Keratinocyte (primary cell): ENCODE measurements at regions not wholly inside any gene's neighbourhood (a gene's known extent, or its start where the extent isn't known, plus 50 kb on each side); places are given as distances from the start of the nearest gene placed in this dataset.

Experiments used
- DNase-seq: peaks from one replicate; pipeline ENCODE4 v3.0.0-alpha.2; 2011; ENCODE audit warnings: low read depth, missing footprints, low spot score
- FAIRE-seq: peaks from 2 replicates; lab custom pipeline; 2011; peaks lifted over from hg19 to GRCh38; lab: Jason Lieb, UNC
- H2AFZ ChIP-seq: 2 replicates; pipeline ENCODE4 v1.6.0; 2012; ENCODE audit warnings: low read length, control low read depth, inconsistent platforms; ENCODE audit not compliant: control insufficient read depth
- H3K27ac ChIP-seq: 2 replicates; pipeline ENCODE4 v1.5.1; 2011; ENCODE audit warnings: low read length; ENCODE audit not compliant: control insufficient read depth, insufficient read depth
- H3K27me3 ChIP-seq: 3 replicates; pipeline ENCODE4 v1.6.0; 2011; ENCODE audit warnings: low read length; ENCODE audit not compliant: control insufficient read depth, insufficient read depth; ENCODE audit errors: extremely low read depth
- H3K36me3 ChIP-seq, 2 experiments: 2 replicates in 1 of 2; 3 replicates in 1 of 2; pipeline ENCODE4 v1.5.1; 2011; ENCODE audit warnings: low read length in 2 of 2, mild to moderate bottlenecking in 1 of 2; ENCODE audit not compliant: control insufficient read depth in 2 of 2, insufficient read depth in 2 of 2; ENCODE audit errors: extremely low read depth in 1 of 2
- H3K4me1 ChIP-seq: 3 replicates; pipeline ENCODE4 v1.5.1; 2011; ENCODE audit warnings: low read length; ENCODE audit not compliant: control insufficient read depth, insufficient read depth; ENCODE audit errors: extremely low read depth
- H3K4me2 ChIP-seq: 3 replicates; pipeline ENCODE4 v1.6.0; 2011; ENCODE audit warnings: low read depth, low read length; ENCODE audit not compliant: control insufficient read depth, insufficient read depth; ENCODE audit errors: extremely low read depth
- H3K4me3 ChIP-seq, 3 experiments: fragments of 200-600 bp in 1 of 3; sonication (generic) in 1 of 3; 2 replicates in 2 of 3; 3 replicates in 1 of 3; pipeline ENCODE4 v1.5.1; 2011 to 2016; ENCODE audit warnings: low read length in 3 of 3, mild to moderate bottlenecking in 3 of 3, control low read depth in 2 of 3, inconsistent platforms in 1 of 3, low read depth in 1 of 3, mixed read lengths in 1 of 3, mixed run types in 1 of 3, moderate library complexity in 1 of 3; ENCODE audit not compliant: control insufficient read depth in 2 of 3, insufficient read depth in 2 of 3; ENCODE audit errors: extremely low read depth in 1 of 3
- H3K79me2 ChIP-seq: 2 replicates; pipeline ENCODE4 v1.6.0; 2012; ENCODE audit warnings: low read length; ENCODE audit not compliant: control insufficient read depth, insufficient read depth
- H3K9ac ChIP-seq: 3 replicates; pipeline ENCODE4 v1.6.0; 2011; ENCODE audit warnings: low read length; ENCODE audit not compliant: control insufficient read depth, insufficient read depth; ENCODE audit errors: extremely low read depth
- H3K9me1 ChIP-seq: 3 replicates; pipeline ENCODE4 v1.6.0; 2011; ENCODE audit warnings: low read length; ENCODE audit not compliant: control insufficient read depth, insufficient read depth; ENCODE audit errors: extremely low read depth
- H3K9me3 ChIP-seq: 2 replicates; pipeline ENCODE4 v1.5.1; 2012; ENCODE audit warnings: low read depth, low read length; ENCODE audit not compliant: control insufficient read depth
- H4K20me1 ChIP-seq: 3 replicates; pipeline ENCODE4 v1.6.0; 2011; ENCODE audit warnings: low read length; ENCODE audit not compliant: control insufficient read depth, insufficient read depth; ENCODE audit errors: extremely low read depth
- CTCF ChIP-seq, 3 experiments: IDR thresholded peaks in 1 of 3; conservative IDR thresholded peaks in 1 of 3; optimal IDR thresholded peaks in 1 of 3; 2 replicates in 2 of 3; 3 replicates in 1 of 3; pipeline versions ENCODE3 to v1.5.1; 2011; ENCODE audit warnings: low read length in 3 of 3, mild to moderate bottlenecking in 3 of 3, moderate library complexity in 2 of 3, control low read depth in 1 of 3, inconsistent platforms in 1 of 3; ENCODE audit not compliant: insufficient read depth in 2 of 3; ENCODE audit errors: extremely low read depth in 1 of 3
- EZH2 ChIP-seq: IDR thresholded peaks from one replicate; pipeline ENCODE4 v1.6.1; 2012; ENCODE audit warnings: inconsistent platforms, mild to moderate bottlenecking, low read length, moderate library complexity
- dilution Hi-C: fragments of 300-500 bp; cut with MboI; formaldehyde crosslinking; loops from one replicate; pipeline ENCODE4 v1.7.0; 2020; ENCODE audit warnings: low sequenced_read_pairs; ENCODE audit not compliant: extremely low pct_ligation_motif_present

DNA sequence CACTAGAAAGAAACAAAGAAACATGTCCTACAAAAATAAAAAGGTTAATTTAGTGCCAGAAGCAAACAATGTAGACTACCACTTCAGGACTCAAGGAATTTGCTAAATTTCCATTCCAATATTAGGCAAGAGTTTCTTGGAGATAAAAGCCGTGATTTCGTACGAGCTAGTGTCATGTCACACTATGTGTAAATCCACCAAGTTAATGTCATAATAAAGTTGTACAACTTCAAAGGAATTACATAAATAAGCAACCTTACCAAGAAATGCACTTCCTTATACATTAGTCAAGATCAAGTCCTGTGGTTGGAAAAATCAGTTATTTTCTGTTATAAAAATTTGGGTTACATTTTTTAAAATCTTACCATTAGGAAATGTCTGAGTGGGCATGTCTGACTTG, 1222.8 kb downstream of the GALC start:
- dilution Hi-C loops, result no loop called here
- Histone ChIP-seq H4K20me1 (no peaks in the 10 kb centered on the region), H3K79me2 (no peaks in the 10 kb centered on the region), H3K9me3 (no peaks in the 10 kb centered on the region), H3K9me1 (no peaks in the 10 kb centered on the region), H3K9ac (no peak overlapping the region), H3K27ac (no peak overlapping the region), H3K36me3 (no peaks in the 10 kb centered on the region), H3K27me3 (no peaks in the 10 kb centered on the region), H2AFZ (no peak overlapping the region), H3K4me1 (no peaks in the 10 kb centered on the region), H3K4me2 (no peak overlapping the region), H3K4me3 (no peak overlapping the region)
- TF ChIP-seq CTCF (optimal IDR thresholded peaks at IDR 0.05 in 1 of 3, IDR thresholded peaks at IDR 0.05 in 1 of 3, conservative IDR thresholded peaks at IDR 0.05 in 1 of 3; ENCODE audit: extremely low read depth in 1 of 3, insufficient read depth in 2 of 3, low read length in 3 of 3) (no peak), EZH2 (no peak)
- DNase-seq, result no peak
- FAIRE-seq, result no peak

GRCh38 chr14:86766469-86766868, 1226.5 kb downstream of the GALC start:
- Histone ChIP-seq H3K9ac (no peak overlapping the region), H3K27ac (no peak overlapping the region)

More at GRCh38 chr14:86766469-86766868, 1226.5 kb downstream of the GALC start:
- Histone ChIP-seq H3K36me3 (no peaks in the 10 kb centered on the region), H3K9me3 (no peaks in the 10 kb centered on the region), H3K4me2 (no peak overlapping the region), H3K4me3 (no peak overlapping the region), H3K4me1 (no peaks in the 10 kb centered on the region), H4K20me1 (no peaks in the 10 kb centered on the region), H3K9me1 (no peaks in the 10 kb centered on the region), H3K27me3 (no peaks in the 10 kb centered on the region), H2AFZ (no peak overlapping the region), H3K79me2 (no peaks in the 10 kb centered on the region)
- dilution Hi-C loops, result no loop called here
- no peak for DNase-seq
- no peak for FAIRE-seq
- TF ChIP-seq CTCF (optimal IDR thresholded peaks at IDR 0.05 in 1 of 3, IDR thresholded peaks at IDR 0.05 in 1 of 3, conservative IDR thresholded peaks at IDR 0.05 in 1 of 3; ENCODE audit: extremely low read depth in 1 of 3, insufficient read depth in 2 of 3, low read length in 3 of 3), result no peak
- TF ChIP-seq EZH2, result no peak
